ENCODE measurements at regions not wholly inside any gene's neighbourhood (a gene's known extent, or its start where the extent isn't known, plus 50 kb on each side); places are given as distances from the start of the nearest gene placed in this dataset.
"Not testable (repeated sequence)": the region's sequence is repeated elsewhere in the genome, so short reads cannot be mapped to it uniquely, and the experiment has no call there.

- ATAC-seq (ENCODE audit: low read depth) (no peak), DNase-seq (no peak)
- Mint-ChIP-seq H3K27me3 (no peaks in the 10 kb centered on the region), H3K4me1 (no peaks in the 10 kb centered on the region), H3K4me3 (no peak overlapping the region), H3K9me3 (no peaks in the 10 kb centered on the region), H3K27ac (no peak overlapping the region), H3K36me3 (ENCODE audit: low read depth) (no peaks in the 10 kb centered on the region)
- intact Hi-C loops (cut with micrococcal nuclease) = no loop called here
- CTCF ChIA-PET = no interaction called here
- TF ChIP-seq CTCF (IDR thresholded peaks at IDR 0.05) = no peak
- POLR2A ChIA-PET = no interaction called here
Measured at GRCh38 chrX:76918033-76918432, 490.5 kb downstream of the MAGEE1 start.

GRCh38 chrX:76919761-76920160 is 492.3 kb downstream of the MAGEE1 start:
- Mint-ChIP-seq H3K27me3 (no peaks in the 10 kb centered on the region), H3K4me3 (no peak overlapping the region)
- DNase-seq = no peak

GRCh38 chrX:76920607-76921006 is 493.1 kb downstream of the MAGEE1 start:
- CTCF ChIA-PET = no interaction called here

More at GRCh38 chrX:76919761-76920160, 492.3 kb downstream of the MAGEE1 start:
- no peak overlapping the region for H3K27ac Mint-ChIP-seq
- no peaks in the 10 kb centered on the region for H3K9me3 Mint-ChIP-seq
- intact Hi-C loops (cut with micrococcal nuclease) = no loop called here
- no peaks in the 10 kb centered on the region for H3K4me1 Mint-ChIP-seq
- ChIA-PET CTCF (no interaction called here), POLR2A (no interaction called here)
- no peaks in the 10 kb centered on the region for H3K36me3 Mint-ChIP-seq (ENCODE audit: low read depth)
- no peak for ATAC-seq (ENCODE audit: low read depth)
- no peak for TF ChIP-seq CTCF (IDR thresholded peaks at IDR 0.05)

GRCh38 chrX:76921176-76921575 is 493.7 kb downstream of the MAGEE1 start:
- no peaks in the 10 kb centered on the region for H3K36me3 Mint-ChIP-seq (ENCODE audit: low read depth)
- TF ChIP-seq CTCF (IDR thresholded peaks at IDR 0.05) = no peak

More at GRCh38 chrX:76920607-76921006, 493.1 kb downstream of the MAGEE1 start:
- intact Hi-C loops (cut with micrococcal nuclease) = no loop called here
- POLR2A ChIA-PET = no interaction called here
- TF ChIP-seq CTCF (IDR thresholded peaks at IDR 0.05) = no peak
- Mint-ChIP-seq H3K27ac (no peak overlapping the region), H3K27me3 (no peaks in the 10 kb centered on the region), H3K4me1 (no peaks in the 10 kb centered on the region), H3K4me3 (no peak overlapping the region), H3K36me3 (ENCODE audit: low read depth) (no peaks in the 10 kb centered on the region), H3K9me3 (no peaks in the 10 kb centered on the region)
- ATAC-seq (ENCODE audit: low read depth) = no peak
- DNase-seq = no peak

GRCh38 chrX:76922100-76922499 is 494.6 kb downstream of the MAGEE1 start:
- Mint-ChIP-seq H3K9me3 (no peaks in the 10 kb centered on the region), H3K4me1 (no peaks in the 10 kb centered on the region), H3K27ac (no peak overlapping the region), H3K36me3 (ENCODE audit: low read depth) (no peaks in the 10 kb centered on the region), H3K4me3 (no peak overlapping the region), H3K27me3 (no peaks in the 10 kb centered on the region)
- POLR2A ChIA-PET = no interaction called here
- no peak for ATAC-seq (ENCODE audit: low read depth)
- intact Hi-C loops (cut with micrococcal nuclease) = no loop called here
- no peak for TF ChIP-seq CTCF (IDR thresholded peaks at IDR 0.05)
- DNase-seq = no peak
- CTCF ChIA-PET = no interaction called here

More at GRCh38 chrX:76921176-76921575, 493.7 kb downstream of the MAGEE1 start:
- DNase-seq = no peak
- H3K27ac Mint-ChIP-seq = no peak overlapping the region
- ChIA-PET CTCF (no interaction called here), POLR2A (no interaction called here)
- H3K9me3 Mint-ChIP-seq = no peaks in the 10 kb centered on the region
- H3K27me3 Mint-ChIP-seq = no peaks in the 10 kb centered on the region
- H3K4me3 Mint-ChIP-seq = no peak overlapping the region
- no peak for ATAC-seq (ENCODE audit: low read depth)
- H3K4me1 Mint-ChIP-seq = no peaks in the 10 kb centered on the region
- intact Hi-C loops (cut with micrococcal nuclease) = no loop called here

GRCh38 chrX:76924616-76925015 is 497.1 kb downstream of the MAGEE1 start:
- H3K9me3 Mint-ChIP-seq; H3K36me3 Mint-ChIP-seq (ENCODE audit: low read depth); ATAC-seq (ENCODE audit: low read depth); intact Hi-C loops (cut with micrococcal nuclease); POLR2A ChIA-PET; DNase-seq; H3K27ac Mint-ChIP-seq; CTCF ChIA-PET; H3K27me3 Mint-ChIP-seq; H3K4me1 Mint-ChIP-seq; H3K4me3 Mint-ChIP-seq: not testable (repeated sequence)

Data from activated B cell treated with CpG ODN at 0.5 μM for 24 hours (primary cell).